CD14-positive monocyte (primary cell): ENCODE measurements at regions not wholly inside any gene's neighbourhood (a gene's known extent, or its start where the extent isn't known, plus 50 kb on each side); places are given as distances from the start of the nearest gene placed in this dataset.

Source experiments
- DNase-seq, 3 donors: peaks; one replicate each; pipeline ENCODE4 v3.0.0-alpha.2; 2011 to 2022
- H2AFZ ChIP-seq: 2 replicates; pipeline ENCODE4 v1.6.0; 2012; ENCODE audit warnings: mild to moderate bottlenecking, low read depth, low read length, inconsistent platforms; ENCODE audit not compliant: insufficient read depth, poor library complexity, severe bottlenecking
- H3K27ac ChIP-seq, 2 donors: 1 replicate in 1 of 2; 2 replicates in 1 of 2; pipeline ENCODE4 v1.5.1; 2012 to 2013; ENCODE audit warnings: low read length in 2 of 2, control low read depth in 1 of 2, inconsistent platforms in 1 of 2, low read depth in 1 of 2, mild to moderate bottlenecking in 1 of 2
- H3K27me3 ChIP-seq, 2 donors: one replicate each; pipeline versions ENCODE4 v1.6.0 to v1.6.1; 2011 to 2013; ENCODE audit warnings: low read length in 2 of 2; ENCODE audit not compliant: control insufficient read depth in 2 of 2, insufficient read depth in 2 of 2
- H3K36me3 ChIP-seq, 2 donors: replicated peaks in 1 of 2; 1 replicate in 1 of 2; 2 replicates in 1 of 2; pipeline versions ENCODE4 v1.5.1 to v1.6.1; 2012 to 2013; ENCODE audit warnings: low read length in 2 of 2, control low read depth in 1 of 2, inconsistent platforms in 1 of 2, mild to moderate bottlenecking in 1 of 2; ENCODE audit not compliant: insufficient read depth in 2 of 2, control insufficient read depth in 1 of 2
- H3K4me1 ChIP-seq, 2 donors: 1 replicate in 1 of 2; 2 replicates in 1 of 2; pipeline versions ENCODE4 v1.5.1 to v1.6.1; 2012 to 2013; ENCODE audit warnings: low read length in 2 of 2, control low read depth in 1 of 2, inconsistent platforms in 1 of 2, mild to moderate bottlenecking in 1 of 2, moderate library complexity in 1 of 2; ENCODE audit not compliant: insufficient read depth in 2 of 2, control insufficient read depth in 1 of 2
- H3K4me2 ChIP-seq: replicated peaks from 2 replicates; pipeline ENCODE3; 2012; ENCODE audit warnings: low read length, moderate library complexity, mild to moderate bottlenecking; ENCODE audit not compliant: poor library complexity, severe bottlenecking; ENCODE audit errors: extremely low read depth
- H3K4me3 ChIP-seq, 3 experiments: fragments of 200-600 bp in 1 of 3; sonication (generic) in 1 of 3; replicated peaks in 1 of 3; 1 replicate in 2 of 3; 2 replicates in 1 of 3; pipeline ENCODE4 v1.5.1; 2011 to 2013; ENCODE audit warnings: low read length in 3 of 3, mild to moderate bottlenecking in 3 of 3, control low read depth in 2 of 3, low read depth in 2 of 3, inconsistent platforms in 1 of 3, moderate library complexity in 1 of 3
- H3K79me2 ChIP-seq: 2 replicates; pipeline ENCODE4 v1.6.0; 2012; ENCODE audit warnings: mild to moderate bottlenecking, control low read depth, inconsistent platforms, low read length, moderate library complexity; ENCODE audit not compliant: insufficient read depth
- H3K9ac ChIP-seq: 2 replicates; pipeline ENCODE4 v1.6.0; 2017; ENCODE audit warnings: low read length, mild to moderate bottlenecking; ENCODE audit not compliant: insufficient read depth, poor library complexity, severe bottlenecking
- H3K9me3 ChIP-seq, 2 donors: replicated peaks in 1 of 2; 1 replicate in 1 of 2; 2 replicates in 1 of 2; pipeline versions ENCODE4 v1.5.1 to v1.6.1; 2012 to 2013; ENCODE audit warnings: low read length in 2 of 2, control low read depth in 1 of 2; ENCODE audit not compliant: control insufficient read depth in 1 of 2, insufficient read depth in 1 of 2
- H4K20me1 ChIP-seq: 2 replicates; pipeline ENCODE4 v1.6.0; 2012; ENCODE audit warnings: mild to moderate bottlenecking, low read length, control low read depth, moderate library complexity; ENCODE audit not compliant: insufficient read depth
- H3K27ac Mint-ChIP-seq, 7 donors: one replicate each; pipeline ENCODE4 v1.8.0; 2020; ENCODE audit warnings: mild to moderate bottlenecking in 7 of 7, mixed read lengths in 7 of 7, moderate library complexity in 6 of 7, inconsistent platforms in 2 of 7
- H3K27me3 Mint-ChIP-seq, 3 donors: one replicate each; pipeline ENCODE4 v1.8.0; 2021 to 2022; ENCODE audit warnings: low read depth in 3 of 3, mild to moderate bottlenecking in 3 of 3, mixed read lengths in 3 of 3, moderate library complexity in 3 of 3, inconsistent platforms in 1 of 3
- H3K36me3 Mint-ChIP-seq, 2 donors: one replicate each; pipeline ENCODE4 v1.8.0; 2020; ENCODE audit warnings: mixed read lengths in 2 of 2, inconsistent platforms in 1 of 2, mild to moderate bottlenecking in 1 of 2
- H3K4me1 Mint-ChIP-seq: one replicate; pipeline ENCODE4 v1.8.0; 2020; ENCODE audit warnings: mild to moderate bottlenecking, mixed read lengths
- H3K4me3 Mint-ChIP-seq, 2 donors: one replicate each; pipeline ENCODE4 v1.8.0; 2020; ENCODE audit warnings: mild to moderate bottlenecking in 2 of 2, mixed read lengths in 2 of 2, moderate library complexity in 1 of 2
- H3K9me3 Mint-ChIP-seq, 7 donors: one replicate each; pipeline ENCODE4 v1.8.0; 2020 to 2022; ENCODE audit warnings: mixed read lengths in 7 of 7, mild to moderate bottlenecking in 6 of 7, moderate library complexity in 6 of 7, inconsistent platforms in 2 of 7
- CTCF ChIP-seq: fragments of 200-600 bp; IDR thresholded peaks from one replicate; pipeline ENCODE4 v1.8.0; 2022; ENCODE audit warnings: antibody characterized with exemption, mild to moderate bottlenecking
- WGBS: methylation state at CpG from one replicate; pipeline ENCODE4 v1.1.5; 2013; ENCODE audit warnings: missing lambda C conversion rate; ENCODE audit not compliant: insufficient coverage; 5-methylcytosine and 5-hydroxymethylcytosine counted together
- intact Hi-C, 2 donors: fragments of 100-400 bp; cut with micrococcal nuclease; formaldehyde crosslinking; loops; one replicate each; pipeline versions ENCODE4 v1.15.0 to v1.15.1; 2023

GRCh38 chr14:62097072-62097471 is 334.9 kb downstream of the SNAPC1 start:
- no peaks in the 10 kb centered on the region for H3K4me1 ChIP-seq
- no peaks in the 10 kb centered on the region for H3K36me3 ChIP-seq
- H3K9ac ChIP-seq = no peak overlapping the region
- no peaks in the 10 kb centered on the region for H3K27me3 ChIP-seq
- no peak for DNase-seq
- H3K4me3 ChIP-seq = no peak overlapping the region
- H3K9me3 ChIP-seq = no peaks in the 10 kb centered on the region
- Mint-ChIP-seq H3K9me3 (peaks cover 0 to 1% (median 0%) of the 10 kb centered on the region in 7 donors), H3K27ac (no peak overlapping the region), H3K36me3 (no peaks in the 10 kb centered on the region), H3K4me3 (no peak overlapping the region), H3K4me1 (no peaks in the 10 kb centered on the region), H3K27me3 (peaks cover 0 to 4% (median 0%) of the 10 kb centered on the region in 3 donors)
- intact Hi-C loops = no loop called here
- no peak overlapping the region for H3K4me2 ChIP-seq
- no peak for TF ChIP-seq CTCF
- H4K20me1 ChIP-seq = no peaks in the 10 kb centered on the region
- no peak overlapping the region for H2AFZ ChIP-seq
- no peaks in the 10 kb centered on the region for H3K79me2 ChIP-seq
- no CpG with 5 or more reads among the region's 2 CpGs for WGBS
- no peak overlapping the region for H3K27ac ChIP-seq

GRCh38 chr14:62097824-62098223 is 335.6 kb downstream of the SNAPC1 start:
- Mint-ChIP-seq H3K27ac (no peak overlapping the region), H3K9me3 (peaks cover 0 to 1% (median 0%) of the 10 kb centered on the region in 7 donors), H3K27me3 (peaks cover 0 to under 1% (median 0%) of the 10 kb centered on the region in 3 donors), H3K4me3 (no peak overlapping the region), H3K36me3 (no peaks in the 10 kb centered on the region), H3K4me1 (no peaks in the 10 kb centered on the region)
- Histone ChIP-seq H3K27me3 (no peaks in the 10 kb centered on the region), H3K9me3 (no peaks in the 10 kb centered on the region), H3K9ac (no peak overlapping the region), H3K79me2 (no peaks in the 10 kb centered on the region), H3K36me3 (no peaks in the 10 kb centered on the region), H3K4me1 (no peaks in the 10 kb centered on the region), H3K27ac (no peak overlapping the region), H3K4me2 (no peak overlapping the region), H2AFZ (no peak overlapping the region), H3K4me3 (no peak overlapping the region), H4K20me1 (no peaks in the 10 kb centered on the region)
- WGBS = 100% methylated on average over 2 of the region's 2 CpGs
- intact Hi-C loops = no loop called here
- DNase-seq = no peak
- no peak for TF ChIP-seq CTCF
